Hepatocyte (in vitro differentiated cells): ENCODE measurements at regions not wholly inside any gene's neighbourhood (a gene's known extent, or its start where the extent isn't known, plus 50 kb on each side); places are given as distances from the start of the nearest gene placed in this dataset.

Experiments
- CTCF ChIP-seq: fragments of 200-600 bp; sonication (generic); IDR thresholded peaks from 2 replicates; pipeline ENCODE4 v1.5.1; 2016; ENCODE audit warnings: antibody characterized with exemption, mild to moderate bottlenecking; ENCODE audit not compliant: poor library complexity
- EZH2 ChIP-seq: fragments of 200-600 bp; sonication (generic); IDR thresholded peaks from 2 replicates; pipeline ENCODE4 v1.6.1; 2016; ENCODE audit warnings: antibody characterized with exemption, mild to moderate bottlenecking, borderline replicate concordance
- EZH2phosphoT487 ChIP-seq: fragments of 200-600 bp; sonication (generic); IDR thresholded peaks from one replicate; pipeline ENCODE4 v1.6.1; 2018; ENCODE audit warnings: antibody characterized with exemption, mild to moderate bottlenecking, low read depth, moderate library complexity; ENCODE audit not compliant: unreplicated experiment, severe bottlenecking

- TF ChIP-seq EZH2phosphoT487 (no peak), CTCF (no peak), EZH2 (no peak)
Measured at GRCh38 chr5:155895484-155895883, 431.5 kb upstream of the SGCD start.
